ENCODE measurements at regions not wholly inside any gene's neighbourhood (a gene's known extent, or its start where the extent isn't known, plus 50 kb on each side); places are given as distances from the start of the nearest gene placed in this dataset.
"Not testable (repeated sequence)": the region's sequence is repeated elsewhere in the genome, so short reads cannot be mapped to it uniquely, and the experiment has no call there.

GRCh38 chr5:18617191-18617590 lies 982.9 kb downstream of the TAF11L14 start:
- not testable (repeated sequence) for DNase-seq

GRCh38 chr5:18630458-18631045 lies 996.3 kb downstream of the TAF11L14 start:
- DNase-seq, result no peak

GRCh38 chr5:18652404-18653215 lies 1018.4 kb downstream of the TAF11L14 start:
- DNase-seq, result no peak

GRCh38 chr5:18653216-18653752 lies 1019.0 kb downstream of the TAF11L14 start:
- no peak for DNase-seq

- DNase-seq, result no peak
These were observed 1026.3 kb downstream of the TAF11L14 start for GRCh38 chr5:18660511-18660910.

GRCh38 chr5:18662231-18662630 lies 1028.0 kb downstream of the TAF11L14 start:
- no peak for DNase-seq

- not testable (repeated sequence) for DNase-seq
These were observed 1040.0 kb downstream of the TAF11L14 start for GRCh38 chr5:18674212-18674611.

- DNase-seq, result no peak
These were observed 1040.8 kb downstream of the TAF11L14 start for GRCh38 chr5:18675041-18675440.

- no peak for DNase-seq
These were observed 1052.0 kb downstream of the TAF11L14 start for GRCh38 chr5:18686253-18686652.

GRCh38 chr5:18687429-18687828 lies 1053.2 kb downstream of the TAF11L14 start:
- DNase-seq, result no peak

GRCh38 chr5:18699681-18700080 lies 1065.4 kb downstream of the TAF11L14 start:
- DNase-seq, result no peak

GRCh38 chr5:18702821-18703220 lies 1068.6 kb downstream of the TAF11L14 start:
- DNase-seq, result no peak

- DNase-seq, result no peak
These were observed 1078.8 kb downstream of the TAF11L14 start for GRCh38 chr5:18712936-18713485.

GRCh38 chr5:18720002-18720401 lies 1085.7 kb downstream of the TAF11L14 start:
- no peak for DNase-seq

- no peak for DNase-seq
These were observed 1098.6 kb downstream of the TAF11L14 start for GRCh38 chr5:18732556-18733479.

- no peak for DNase-seq
These were observed 1101.8 kb downstream of the TAF11L14 start for GRCh38 chr5:18736051-18736398.

GRCh38 chr5:18736736-18737135 lies 1102.5 kb downstream of the TAF11L14 start:
- DNase-seq, result not testable (repeated sequence)

- no peak for DNase-seq
These were observed 1106.0 kb downstream of the TAF11L14 start for GRCh38 chr5:18740301-18740700.

GRCh38 chr5:18742830-18743229 lies 1108.6 kb downstream of the TAF11L14 start:
- no peak for DNase-seq

- no peak for DNase-seq
These were observed 1110.2 kb downstream of the TAF11L14 start for GRCh38 chr5:18744441-18744840.

- DNase-seq, result no peak
These were observed 1111.1 kb downstream of the TAF11L14 start for GRCh38 chr5:18745042-18745987.

Measured in stimulated activated CD4-positive, alpha-beta T cell treated with anti-CD3 and anti-CD28 coated beads, Interleukin-12 subunit alpha, Interleukin-12 subunit beta, amount 100 ng/mL, for 4 hours (primary cell).